ENCODE measurements at regions not wholly inside any gene's neighbourhood (a gene's known extent, or its start where the extent isn't known, plus 50 kb on each side); places are given as distances from the start of the nearest gene placed in this dataset.

- 81 to 90% methylated on average over 5 of the region's 5 CpGs for WGBS, 2 donors
- no peak for ATAC-seq
- intact Hi-C loops (cut with DNase I) = no loop called here
Observed at GRCh38 chr2:20551945-20552328, 99.0 kb downstream of the HS1BP3 start.

GRCh38 chr2:20552847-20553246 is 98.1 kb downstream of the HS1BP3 start:
- TF ChIP-seq CTCF (IDR thresholded peaks at IDR 0.05) = no peak
- Histone ChIP-seq H3K36me3 (no peaks in the 10 kb centered on the region), H3K27me3 (no peaks in the 10 kb centered on the region), H3K4me1 (peaks cover 0 to 21% (median 3%) of the 10 kb centered on the region in 9 donors), H3K27ac (no peak overlapping the region), H3K4me3 (no peak overlapping the region), H3K9me3 (no peaks in the 10 kb centered on the region)
- intact Hi-C loops (cut with DNase I) = no loop called here
- no peak for DNase-seq
- no peak for ATAC-seq
- WGBS, 2 donors = 79 to 92% methylated on average over 3 of the region's 3 CpGs

More at GRCh38 chr2:20551945-20552328, 99.0 kb downstream of the HS1BP3 start:
- H3K36me3 ChIP-seq = no peaks in the 10 kb centered on the region
- H3K4me1 ChIP-seq = peaks cover 0 to 16% (median 3%) of the 10 kb centered on the region in 9 donors
- no peak overlapping the region for H3K27ac ChIP-seq
- DNase-seq = no peak
- H3K4me3 ChIP-seq = no peak overlapping the region
- no peaks in the 10 kb centered on the region for H3K27me3 ChIP-seq
- no peak for TF ChIP-seq CTCF (IDR thresholded peaks at IDR 0.05)
- H3K9me3 ChIP-seq = no peaks in the 10 kb centered on the region

GRCh38 chr2:20553580-20553979 is 97.3 kb downstream of the HS1BP3 start:
- ATAC-seq = no peak
- H3K27me3 ChIP-seq = no peaks in the 10 kb centered on the region
- H3K4me1 ChIP-seq = peaks cover 0 to 21% (median 3%) of the 10 kb centered on the region in 9 donors
- no peak for TF ChIP-seq CTCF (IDR thresholded peaks at IDR 0.05)
- H3K9me3 ChIP-seq = no peaks in the 10 kb centered on the region
- H3K36me3 ChIP-seq = no peaks in the 10 kb centered on the region
- WGBS, 2 donors = 75 to 76% methylated on average over 5 of the region's 5 CpGs
- no peak for DNase-seq
- H3K4me3 ChIP-seq = no peak overlapping the region
- H3K27ac ChIP-seq = no peak overlapping the region
- intact Hi-C loops (cut with DNase I) = no loop called here

GRCh38 chr2:20555954-20556353 is 94.9 kb downstream of the HS1BP3 start:
- Histone ChIP-seq H3K27ac (no peak overlapping the region), H3K27me3 (no peaks in the 10 kb centered on the region), H3K36me3 (no peaks in the 10 kb centered on the region), H3K4me3 (no peak overlapping the region), H3K9me3 (no peaks in the 10 kb centered on the region), H3K4me1 (peaks cover 0 to 20% (median 3%) of the 10 kb centered on the region in 9 donors)
- DNase-seq = no peak
- TF ChIP-seq CTCF (IDR thresholded peaks at IDR 0.05) = no peak
- ATAC-seq = no peak
- intact Hi-C loops (cut with DNase I) = no loop called here

- ATAC-seq (no peak), DNase-seq (no peak)
- H3K36me3 ChIP-seq = no peaks in the 10 kb centered on the region
- 69 to 80% methylated on average over 4 of the region's 4 CpGs for WGBS, 2 donors
- no peak for TF ChIP-seq CTCF (IDR thresholded peaks at IDR 0.05)
- intact Hi-C loops (cut with DNase I) = no loop called here
- H3K4me1 ChIP-seq = peaks cover 0 to 12% (median 0%) of the 10 kb centered on the region in 9 donors
- H3K27me3 ChIP-seq = no peaks in the 10 kb centered on the region
- no peaks in the 10 kb centered on the region for H3K9me3 ChIP-seq
- H3K27ac ChIP-seq = no peak overlapping the region
- no peak overlapping the region for H3K4me3 ChIP-seq
Observed at GRCh38 chr2:20556756-20557155, 94.1 kb downstream of the HS1BP3 start.

Measured in heart right ventricle (tissue), 16 donors.